ENCODE measurements at regions not wholly inside any gene's neighbourhood (a gene's known extent, or its start where the extent isn't known, plus 50 kb on each side); places are given as distances from the start of the nearest gene placed in this dataset.

DNA sequence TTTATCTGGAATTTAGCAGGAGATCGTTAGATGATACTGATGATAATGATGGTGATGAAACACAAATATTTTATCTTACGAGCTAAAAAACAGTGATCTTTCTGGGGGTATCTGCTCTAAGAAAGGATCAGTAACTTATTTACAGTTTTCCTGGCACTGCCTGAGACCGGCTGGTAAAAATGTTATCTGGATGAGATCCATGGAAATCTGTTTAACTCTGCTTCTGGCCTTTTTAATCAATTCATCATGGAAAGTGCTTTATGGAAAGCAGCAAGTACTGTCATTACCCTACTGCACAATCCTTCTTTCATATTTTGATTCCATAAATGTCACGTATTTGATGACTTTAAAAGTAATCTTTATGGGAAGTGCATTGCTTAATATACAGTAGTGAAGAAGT lies 612.7 kb upstream of the GCFC2 start:
- TF ChIP-seq EZH2 (IDR thresholded peaks at IDR 0.05; ENCODE audit: insufficient read depth, poor library complexity, severe bottlenecking) (no peak), EZH2phosphoT487 (IDR thresholded peaks at IDR 0.05; ENCODE audit: insufficient read depth, low read depth) (no peak)

Measured in GM23248 (cell line).